NCI-H146 treated with DMSO at 0.1 percent for 48 hours (cell line): ENCODE measurements at regions not wholly inside any gene's neighbourhood (a gene's known extent, or its start where the extent isn't known, plus 50 kb on each side); places are given as distances from the start of the nearest gene placed in this dataset.

Experiments
- DNase-seq: peaks from one replicate; lab custom pipeline; 2025; ENCODE audit not compliant: unreplicated experiment; lab: John Stamatoyannopoulos, UW

- DNase-seq, result no peak
Observed at GRCh38 chr11:115075356-115075755, 397.0 kb downstream of the NXPE2 start.

- DNase-seq, result no peak
Observed at GRCh38 chr11:115077740-115078139, 399.4 kb downstream of the NXPE2 start.

GRCh38 chr11:115078461-115079438 lies 400.4 kb downstream of the NXPE2 start:
- peak; percentile 92 for DNase-seq

- peak; percentile 56 for DNase-seq
Observed at GRCh38 chr11:115080923-115081680, 402.8 kb downstream of the NXPE2 start.

GRCh38 chr11:115081972-115082371 lies 403.6 kb downstream of the NXPE2 start:
- DNase-seq, result peak; percentile 79

GRCh38 chr11:115083144-115083806 lies 404.9 kb downstream of the NXPE2 start:
- DNase-seq, result peak; percentile 85

- DNase-seq, result no peak
Observed at GRCh38 chr11:115084231-115084630, 405.9 kb downstream of the NXPE2 start.

- DNase-seq, result no peak
Observed at GRCh38 chr11:115085461-115086210, 407.3 kb downstream of the NXPE2 start.

GRCh38 chr11:115087791-115088190 lies 409.5 kb downstream of the NXPE2 start:
- DNase-seq, result no peak

GRCh38 chr11:115092516-115092915 lies 411.7 kb downstream of the CADM1 start:
- DNase-seq, result no peak

- DNase-seq, result peak; percentile 23
Observed at GRCh38 chr11:115097796-115098408, 406.3 kb downstream of the CADM1 start.

GRCh38 chr11:115100706-115101105 lies 403.5 kb downstream of the CADM1 start:
- no peak for DNase-seq

- DNase-seq, result no peak
Observed at GRCh38 chr11:115103921-115104320, 400.3 kb downstream of the CADM1 start.

- DNase-seq, result no peak
Observed at GRCh38 chr11:115104851-115105453, 399.3 kb downstream of the CADM1 start.

- no peak for DNase-seq
Observed at GRCh38 chr11:115111066-115111465, 393.1 kb downstream of the CADM1 start.

- peak; percentile 82 for DNase-seq
Observed at GRCh38 chr11:115112754-115113153, 391.5 kb downstream of the CADM1 start.

GRCh38 chr11:115117956-115118493 lies 386.2 kb downstream of the CADM1 start:
- DNase-seq, result peak; percentile 62

GRCh38 chr11:115119146-115119545 lies 385.1 kb downstream of the CADM1 start:
- DNase-seq, result no peak
